Suprapubic skin (tissue), 4 donors: ENCODE measurements at regions not wholly inside any gene's neighbourhood (a gene's known extent, or its start where the extent isn't known, plus 50 kb on each side); places are given as distances from the start of the nearest gene placed in this dataset.
A peak's percentile ranks its signal among the peaks of the same experiment; 100 is the strongest.

Source experiments
- DNase-seq, 2 donors: peaks; one replicate each; pipeline ENCODE4 v3.0.0-alpha.2; 2019; ENCODE audit warnings: low spot score in 2 of 2
- H3K27ac ChIP-seq: fragments of 200-600 bp; sonication (generic); one replicate; pipeline ENCODE4 v1.5.1; 2019
- H3K27me3 ChIP-seq: fragments of 200-600 bp; sonication (generic); one replicate; pipeline ENCODE4 v1.5.1; 2019
- H3K36me3 ChIP-seq: fragments of 200-600 bp; sonication (generic); one replicate; pipeline ENCODE4 v1.5.1; 2019
- H3K4me1 ChIP-seq: fragments of 200-600 bp; sonication (generic); one replicate; pipeline ENCODE4 v1.5.1; 2019
- H3K4me3 ChIP-seq: fragments of 200-600 bp; sonication (generic); one replicate; pipeline ENCODE4 v1.5.1; 2019; ENCODE audit warnings: mild to moderate bottlenecking
- H3K9me3 ChIP-seq: fragments of 200-600 bp; sonication (generic); one replicate; pipeline ENCODE4 v1.5.1; 2019
- EP300 ChIP-seq: sonication (generic); formaldehyde crosslinking; IDR thresholded peaks from one replicate; pipeline ENCODE4 v1.6.1; 2017; ENCODE audit warnings: antibody characterized with exemption
- POLR2A ChIP-seq, 2 donors: fragments of 450-650 bp; IDR thresholded peaks; one replicate each; pipeline ENCODE4 v1.6.1; 2017; ENCODE audit warnings: antibody characterized with exemption in 2 of 2, mild to moderate bottlenecking in 2 of 2, moderate library complexity in 2 of 2
- POLR2AphosphoS5 ChIP-seq, 3 donors: sonication (generic); formaldehyde crosslinking; IDR thresholded peaks; one replicate each; pipeline ENCODE4 v1.6.1; 2017; ENCODE audit warnings: antibody characterized with exemption in 3 of 3
- WGBS: methylation state at CpG from one replicate; pipeline ENCODE4 v1.1.5; 2018; 5-methylcytosine and 5-hydroxymethylcytosine counted together
- TF ChIP-seq, protein P1 (sequence below), 2 donors: fragments of 200-600 bp in 1 of 2; fragments of 450-650 bp in 1 of 2; sonication (generic) in 1 of 2; IDR thresholded peaks; one replicate each; pipeline ENCODE4 v1.5.1; 2016 to 2019; ENCODE audit warnings: antibody characterized with exemption in 2 of 2, mild to moderate bottlenecking in 1 of 2, moderate library complexity in 1 of 2

DNA sequence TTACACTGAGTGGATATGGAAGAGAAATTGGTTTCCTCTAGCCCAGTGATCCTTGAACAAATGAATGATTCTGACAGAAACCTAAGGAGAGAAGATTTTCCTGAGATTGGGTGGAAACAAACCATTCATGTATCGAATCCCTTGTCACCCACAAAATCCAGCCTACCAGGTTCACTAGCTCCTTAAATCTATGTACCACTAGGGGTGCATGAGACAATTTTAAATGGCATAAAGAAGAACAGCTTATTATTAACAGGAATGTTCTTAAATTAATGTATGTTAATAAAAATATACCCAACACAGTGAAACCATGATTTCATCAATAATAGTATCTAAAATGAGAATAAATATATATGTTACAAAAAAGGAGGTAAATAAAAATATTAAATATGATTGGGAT lies 118.4 kb upstream of the LNX1 start:
- no peak overlapping the region for H3K4me3 ChIP-seq
- no peak overlapping the region for H3K27ac ChIP-seq
- no peaks in the 10 kb centered on the region for H3K36me3 ChIP-seq
- no peaks in the 10 kb centered on the region for H3K27me3 ChIP-seq
- H3K4me1 ChIP-seq = peaks cover 10% of the 10 kb centered on the region
- H3K9me3 ChIP-seq = no peaks in the 10 kb centered on the region
- DNase-seq = no peak
- WGBS = 98% methylated on average over 1 of the region's 1 CpG
- TF ChIP-seq EP300 = no peak
- TF ChIP-seq POLR2A (IDR thresholded peaks at IDR 0.05) = no peak

DNA sequence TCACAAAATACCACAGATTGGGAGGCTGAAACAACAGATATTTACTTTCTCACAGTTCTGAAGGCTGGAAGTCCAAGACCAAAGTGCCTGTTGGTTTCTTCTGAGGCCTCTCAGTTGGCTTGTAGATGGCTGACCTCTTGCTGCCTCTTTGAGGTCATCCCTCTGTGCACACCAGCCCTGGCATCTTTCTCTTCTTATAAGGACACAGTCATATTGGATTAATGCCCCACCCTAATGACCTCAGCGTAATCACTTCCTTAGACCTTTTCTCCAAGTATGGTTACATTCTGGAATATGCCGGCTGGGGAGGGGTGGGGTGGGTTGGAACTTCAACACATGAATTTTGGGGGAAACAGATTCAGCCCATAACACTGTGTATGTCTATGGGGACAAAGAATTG lies 116.2 kb upstream of the LNX1 start:
- Histone ChIP-seq H3K36me3 (no peaks in the 10 kb centered on the region), H3K27me3 (no peaks in the 10 kb centered on the region), H3K27ac (no peak overlapping the region), H3K4me1 (peaks cover 22% of the 10 kb centered on the region), H3K4me3 (no peak overlapping the region), H3K9me3 (no peaks in the 10 kb centered on the region)
- no peak for DNase-seq
- TF ChIP-seq EP300 = no peak
- no peak for TF ChIP-seq POLR2AphosphoS5 (IDR thresholded peaks at IDR 0.05)
- TF ChIP-seq, protein P1, sequence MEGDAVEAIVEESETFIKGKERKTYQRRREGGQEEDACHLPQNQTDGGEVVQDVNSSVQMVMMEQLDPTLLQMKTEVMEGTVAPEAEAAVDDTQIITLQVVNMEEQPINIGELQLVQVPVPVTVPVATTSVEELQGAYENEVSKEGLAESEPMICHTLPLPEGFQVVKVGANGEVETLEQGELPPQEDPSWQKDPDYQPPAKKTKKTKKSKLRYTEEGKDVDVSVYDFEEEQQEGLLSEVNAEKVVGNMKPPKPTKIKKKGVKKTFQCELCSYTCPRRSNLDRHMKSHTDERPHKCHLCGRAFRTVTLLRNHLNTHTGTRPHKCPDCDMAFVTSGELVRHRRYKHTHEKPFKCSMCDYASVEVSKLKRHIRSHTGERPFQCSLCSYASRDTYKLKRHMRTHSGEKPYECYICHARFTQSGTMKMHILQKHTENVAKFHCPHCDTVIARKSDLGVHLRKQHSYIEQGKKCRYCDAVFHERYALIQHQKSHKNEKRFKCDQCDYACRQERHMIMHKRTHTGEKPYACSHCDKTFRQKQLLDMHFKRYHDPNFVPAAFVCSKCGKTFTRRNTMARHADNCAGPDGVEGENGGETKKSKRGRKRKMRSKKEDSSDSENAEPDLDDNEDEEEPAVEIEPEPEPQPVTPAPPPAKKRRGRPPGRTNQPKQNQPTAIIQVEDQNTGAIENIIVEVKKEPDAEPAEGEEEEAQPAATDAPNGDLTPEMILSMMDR (IDR thresholded peaks at IDR 0.05) = no peak
- no peak for TF ChIP-seq POLR2A (IDR thresholded peaks at IDR 0.05)
- 91% methylated on average over 2 of the region's 2 CpGs for WGBS

DNA sequence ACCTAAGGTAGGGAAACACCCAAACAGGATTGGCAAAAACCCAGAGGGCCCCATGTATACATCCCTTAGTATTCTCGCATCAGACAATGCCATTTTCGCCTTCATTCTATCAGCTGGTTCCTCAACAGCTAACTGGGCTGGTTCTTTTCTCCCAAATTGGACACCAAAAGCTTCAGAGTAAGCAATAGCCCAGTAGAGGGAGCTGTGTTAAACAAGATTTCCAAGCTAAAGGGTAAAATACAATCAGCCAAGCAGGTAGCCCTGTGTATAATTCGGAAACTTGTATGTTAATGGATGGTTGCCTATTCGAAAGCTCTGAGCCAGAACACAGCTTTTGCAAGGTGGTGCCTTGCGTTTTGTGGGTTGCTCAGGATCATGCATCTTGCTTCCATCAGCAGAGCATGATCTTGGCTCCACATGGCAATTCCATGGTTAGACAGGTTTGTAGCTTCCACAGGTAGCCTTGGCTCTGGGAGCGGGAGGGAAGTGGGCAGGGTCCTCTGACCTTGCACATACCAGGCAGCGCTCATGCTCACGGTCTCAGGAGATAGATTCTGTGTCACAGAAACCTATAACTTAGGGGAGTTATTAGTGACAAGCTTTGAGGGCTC lies 115.2 kb upstream of the LNX1 start:
- Histone ChIP-seq H3K4me1 (peaks cover 27% of the 10 kb centered on the region), H3K4me3 (no peak overlapping the region), H3K9me3 (no peaks in the 10 kb centered on the region), H3K27me3 (no peaks in the 10 kb centered on the region), H3K36me3 (no peaks in the 10 kb centered on the region), H3K27ac (no peak overlapping the region)
- DNase-seq = no peak
- TF ChIP-seq, protein P1 (IDR thresholded peaks at IDR 0.05) = peak; percentile 11 to 47
- TF ChIP-seq EP300 = no peak
- WGBS = 59% methylated on average over 8 of the region's 8 CpGs

GRCh38 chr4:53705972-53706371 lies 114.7 kb upstream of the LNX1 start:
- Histone ChIP-seq H3K9me3 (no peaks in the 10 kb centered on the region), H3K4me3 (no peak overlapping the region), H3K27me3 (no peaks in the 10 kb centered on the region), H3K27ac (no peak overlapping the region), H3K36me3 (no peaks in the 10 kb centered on the region), H3K4me1 (peaks cover 27% of the 10 kb centered on the region)
- no peak for DNase-seq
- WGBS = 53% methylated on average over 4 of the region's 4 CpGs
- TF ChIP-seq POLR2A (IDR thresholded peaks at IDR 0.05) (no peak), POLR2AphosphoS5 (IDR thresholded peaks at IDR 0.05) (no peak), EP300 (no peak)
- TF ChIP-seq, protein P1 (IDR thresholded peaks at IDR 0.05) = no peak

DNA sequence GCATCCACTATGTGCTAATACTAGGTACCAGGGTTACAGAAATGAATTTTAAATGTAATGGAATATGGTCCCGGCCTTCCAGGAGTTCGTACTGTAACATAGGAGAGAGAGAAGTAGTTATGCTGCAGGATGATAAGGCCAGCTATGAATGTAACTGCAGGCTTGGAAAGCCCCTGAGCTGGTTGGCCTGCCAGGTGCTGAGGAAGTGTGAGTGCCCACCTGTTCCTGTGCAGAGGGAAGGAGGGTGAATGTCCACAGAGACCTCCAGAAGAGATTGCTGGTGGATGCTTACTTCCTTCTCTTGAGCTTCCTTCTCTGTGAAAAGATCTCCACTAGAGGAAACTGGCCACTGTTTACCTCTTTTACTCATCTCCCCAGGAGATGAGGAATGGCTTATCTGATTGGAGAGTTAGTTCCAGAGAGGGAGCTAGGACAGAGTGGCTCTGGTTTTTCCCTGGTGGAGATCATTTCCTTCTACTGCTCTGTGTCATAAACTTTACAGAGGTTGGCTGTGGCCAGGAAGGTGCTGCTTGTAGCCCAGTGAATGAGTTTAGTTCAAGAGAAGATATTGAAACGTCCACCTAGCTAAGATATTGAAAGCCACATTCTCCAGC lies 114.0 kb upstream of the LNX1 start:
- no peak overlapping the region for H3K4me3 ChIP-seq
- 86% methylated on average over 3 of the region's 3 CpGs for WGBS
- no peaks in the 10 kb centered on the region for H3K9me3 ChIP-seq

More for the DNA sequence above, 114.0 kb upstream of the LNX1 start:
- DNase-seq = no peak
- no peak for TF ChIP-seq POLR2A (IDR thresholded peaks at IDR 0.05)
- TF ChIP-seq EP300 = no peak
- no peak for TF ChIP-seq POLR2AphosphoS5 (IDR thresholded peaks at IDR 0.05)
- TF ChIP-seq, protein P1 (IDR thresholded peaks at IDR 0.05) = no peak
- no peaks in the 10 kb centered on the region for H3K27me3 ChIP-seq
- H3K36me3 ChIP-seq = no peaks in the 10 kb centered on the region
- peaks cover 27% of the 10 kb centered on the region for H3K4me1 ChIP-seq
- H3K27ac ChIP-seq = no peak overlapping the region
